ENCODE measurements at regions not wholly inside any gene's neighbourhood (a gene's known extent, or its start where the extent isn't known, plus 50 kb on each side); places are given as distances from the start of the nearest gene placed in this dataset.

DNA sequence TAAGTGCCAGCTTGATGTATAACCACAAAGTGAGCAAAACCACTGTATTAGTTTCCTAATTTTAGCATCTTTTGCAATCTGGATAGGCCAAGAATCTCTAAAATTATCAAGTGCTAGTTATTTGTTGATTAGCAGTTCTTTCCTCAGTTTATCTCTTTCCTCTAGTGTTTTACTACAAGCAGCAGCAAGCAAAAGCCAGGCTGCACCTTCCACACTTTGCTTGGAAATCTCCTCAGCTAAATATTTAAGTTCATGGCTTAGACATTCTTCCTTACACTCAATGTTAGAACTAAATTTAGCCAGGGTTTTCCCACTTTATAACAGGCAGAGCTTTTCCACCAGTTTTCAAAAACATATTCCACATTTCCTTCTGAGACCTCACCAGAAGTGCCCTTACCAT lies 85.7 kb upstream of the BMPER start:
- Histone ChIP-seq H3K27me3 (no peaks in the 10 kb centered on the region), H3K36me3 (no peaks in the 10 kb centered on the region), H3K27ac (no peak overlapping the region), H3K9me3 (no peaks in the 10 kb centered on the region), H3K4me1 (peaks cover 3 to 7% of the 10 kb centered on the region in 2 donors), H3K4me3 (no peak overlapping the region)
- intact Hi-C loops (cut with DNase I): no loop called here
- no peak for DNase-seq (ENCODE audit: low spot score in 2 of 2)
- TF ChIP-seq, protein P1, sequence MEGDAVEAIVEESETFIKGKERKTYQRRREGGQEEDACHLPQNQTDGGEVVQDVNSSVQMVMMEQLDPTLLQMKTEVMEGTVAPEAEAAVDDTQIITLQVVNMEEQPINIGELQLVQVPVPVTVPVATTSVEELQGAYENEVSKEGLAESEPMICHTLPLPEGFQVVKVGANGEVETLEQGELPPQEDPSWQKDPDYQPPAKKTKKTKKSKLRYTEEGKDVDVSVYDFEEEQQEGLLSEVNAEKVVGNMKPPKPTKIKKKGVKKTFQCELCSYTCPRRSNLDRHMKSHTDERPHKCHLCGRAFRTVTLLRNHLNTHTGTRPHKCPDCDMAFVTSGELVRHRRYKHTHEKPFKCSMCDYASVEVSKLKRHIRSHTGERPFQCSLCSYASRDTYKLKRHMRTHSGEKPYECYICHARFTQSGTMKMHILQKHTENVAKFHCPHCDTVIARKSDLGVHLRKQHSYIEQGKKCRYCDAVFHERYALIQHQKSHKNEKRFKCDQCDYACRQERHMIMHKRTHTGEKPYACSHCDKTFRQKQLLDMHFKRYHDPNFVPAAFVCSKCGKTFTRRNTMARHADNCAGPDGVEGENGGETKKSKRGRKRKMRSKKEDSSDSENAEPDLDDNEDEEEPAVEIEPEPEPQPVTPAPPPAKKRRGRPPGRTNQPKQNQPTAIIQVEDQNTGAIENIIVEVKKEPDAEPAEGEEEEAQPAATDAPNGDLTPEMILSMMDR (IDR thresholded peaks at IDR 0.05): no peak

DNA sequence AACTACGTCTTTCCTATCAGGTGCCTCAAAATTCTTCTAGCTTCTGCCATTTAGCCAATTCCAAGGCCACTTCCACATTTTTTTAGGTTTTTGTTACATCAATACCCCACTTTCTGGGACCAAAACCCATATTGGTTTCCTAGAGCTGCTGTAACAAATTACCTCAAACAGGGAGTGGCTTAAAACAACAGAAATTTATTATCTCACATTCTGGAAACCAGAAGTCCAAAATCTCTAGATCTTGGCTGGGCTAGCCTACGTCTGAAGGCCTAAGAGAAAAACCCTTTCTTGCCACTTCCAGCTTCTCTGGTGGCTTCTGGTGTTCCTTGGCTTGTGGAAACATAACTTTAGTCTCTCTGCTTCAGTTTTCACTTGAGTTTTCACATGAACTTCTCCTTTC lies 85.1 kb upstream of the BMPER start:
- Histone ChIP-seq H3K9me3 (no peaks in the 10 kb centered on the region), H3K4me3 (no peak overlapping the region), H3K27me3 (no peaks in the 10 kb centered on the region), H3K4me1 (peaks cover 0 to 4% of the 10 kb centered on the region in 2 donors), H3K27ac (no peak overlapping the region), H3K36me3 (no peaks in the 10 kb centered on the region)
- DNase-seq (ENCODE audit: low spot score in 2 of 2): no peak
- intact Hi-C loops (cut with DNase I): no loop called here
- TF ChIP-seq, protein P1 (IDR thresholded peaks at IDR 0.05): no peak

DNA sequence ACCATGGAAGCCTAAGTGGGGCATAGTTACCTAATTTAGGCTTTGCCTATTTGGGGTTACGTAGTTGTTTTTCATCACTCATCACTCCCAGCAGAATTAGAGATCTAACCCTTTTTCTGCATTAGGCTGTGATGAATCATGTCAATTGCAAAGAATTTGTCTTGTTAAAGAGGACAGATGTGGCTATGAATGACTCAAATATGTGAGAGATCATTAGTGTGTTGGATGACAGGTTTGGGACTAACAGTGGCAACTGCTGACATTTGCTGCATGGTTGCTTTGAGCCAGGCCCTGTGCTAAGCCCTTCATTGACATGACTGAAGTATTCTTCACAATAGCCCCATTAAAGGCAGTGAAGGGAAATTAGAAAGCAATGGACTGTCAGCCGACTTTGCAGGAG lies 83.4 kb upstream of the BMPER start:
- intact Hi-C loops (cut with DNase I): no loop called here
- Histone ChIP-seq H3K27me3 (no peaks in the 10 kb centered on the region), H3K36me3 (no peaks in the 10 kb centered on the region), H3K4me3 (no peak overlapping the region), H3K9me3 (no peaks in the 10 kb centered on the region), H3K4me1 (no peaks in the 10 kb centered on the region), H3K27ac (no peak overlapping the region)
- TF ChIP-seq, protein P1 (IDR thresholded peaks at IDR 0.05): no peak
- DNase-seq (ENCODE audit: low spot score in 2 of 2): no peak

DNA sequence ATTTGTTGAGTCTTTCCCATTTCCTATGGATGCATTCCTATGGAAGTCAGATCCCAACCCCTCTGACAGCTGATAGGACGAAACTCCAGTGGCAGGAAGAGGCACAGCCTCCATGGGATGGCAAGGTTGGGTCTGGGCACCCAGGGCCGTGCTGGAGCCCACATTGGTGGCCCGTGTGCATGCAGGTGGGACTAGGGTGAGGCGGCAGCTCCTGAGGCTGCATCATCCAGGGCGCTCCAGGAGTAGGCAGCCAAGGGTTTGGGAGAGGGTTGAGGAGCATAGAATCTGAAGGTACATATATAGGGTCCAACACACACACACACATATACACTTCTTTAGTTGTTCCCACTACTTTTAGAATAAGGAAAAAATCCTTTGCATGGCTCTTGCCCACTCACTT lies 81.4 kb upstream of the BMPER start:
- H3K27ac ChIP-seq: no peak overlapping the region
- intact Hi-C loops (cut with DNase I): no loop called here
- no peaks in the 10 kb centered on the region for H3K27me3 ChIP-seq
- DNase-seq (ENCODE audit: low spot score in 2 of 2): no peak
- H3K36me3 ChIP-seq: no peaks in the 10 kb centered on the region
- no peaks in the 10 kb centered on the region for H3K9me3 ChIP-seq
- TF ChIP-seq, protein P1 (IDR thresholded peaks at IDR 0.05): no peak
- H3K4me1 ChIP-seq: no peaks in the 10 kb centered on the region
- H3K4me3 ChIP-seq: no peak overlapping the region

DNA sequence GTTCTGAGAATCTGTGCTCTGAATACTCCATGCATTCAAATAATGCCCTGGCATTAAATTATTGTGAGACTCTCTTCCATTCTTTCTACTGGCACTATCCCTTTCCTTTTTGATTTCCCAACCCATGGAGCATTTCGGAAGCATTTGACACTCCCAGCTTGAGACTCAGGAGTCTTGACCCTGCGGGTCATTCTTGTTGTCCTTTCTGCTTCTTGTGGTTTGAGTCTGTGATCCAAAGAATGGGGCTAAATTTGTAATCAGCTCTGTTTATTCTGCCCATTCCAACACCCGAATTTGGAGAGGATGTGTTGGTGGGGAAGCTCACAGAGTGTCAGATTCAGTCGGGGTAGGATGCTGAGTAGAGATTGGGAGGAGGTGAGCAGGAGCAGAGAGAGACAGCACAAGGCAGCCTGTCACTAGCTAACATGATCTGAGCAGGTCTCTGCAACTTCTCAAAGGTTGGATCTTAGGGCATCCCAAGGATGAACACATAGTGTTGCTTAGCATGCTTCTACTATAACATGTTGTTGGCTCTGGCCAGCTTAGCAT lies 80.4 kb upstream of the BMPER start:
- Histone ChIP-seq H3K27me3 (no peaks in the 10 kb centered on the region), H3K4me1 (no peaks in the 10 kb centered on the region), H3K36me3 (no peaks in the 10 kb centered on the region), H3K9me3 (no peaks in the 10 kb centered on the region), H3K4me3 (no peak overlapping the region), H3K27ac (no peak overlapping the region)
- intact Hi-C loops (cut with DNase I): no loop called here
- DNase-seq (ENCODE audit: low spot score in 2 of 2): no peak
- TF ChIP-seq, protein P1 (IDR thresholded peaks at IDR 0.05): no peak

DNA sequence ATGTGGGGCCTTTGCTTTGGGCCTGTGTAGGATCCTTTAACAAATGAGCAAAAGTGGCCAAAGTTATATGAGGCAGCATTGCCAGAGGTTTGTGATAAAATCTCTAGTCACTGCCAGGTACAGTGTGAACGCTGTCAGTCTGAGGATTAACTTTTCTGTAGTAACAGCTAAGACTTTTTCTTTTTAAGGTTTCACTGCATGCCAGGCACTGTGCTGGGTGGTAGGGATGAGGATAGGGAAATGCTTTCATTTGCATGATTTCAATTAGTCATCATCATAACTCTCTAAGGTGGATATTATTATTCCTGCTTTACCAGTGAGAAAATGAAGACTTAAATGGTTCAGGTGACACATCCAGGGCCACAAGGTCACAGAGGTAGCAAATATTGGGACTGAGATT lies 79.7 kb upstream of the BMPER start:
- Histone ChIP-seq H3K36me3 (no peaks in the 10 kb centered on the region), H3K27ac (no peak overlapping the region), H3K4me3 (no peak overlapping the region), H3K4me1 (no peaks in the 10 kb centered on the region), H3K9me3 (no peaks in the 10 kb centered on the region), H3K27me3 (no peaks in the 10 kb centered on the region)
- TF ChIP-seq, protein P1 (IDR thresholded peaks at IDR 0.05): no peak
- DNase-seq (ENCODE audit: low spot score in 2 of 2): no peak
- intact Hi-C loops (cut with DNase I): no loop called here
